Lower leg skin (tissue), 4 donors: ENCODE measurements at regions not wholly inside any gene's neighbourhood (a gene's known extent, or its start where the extent isn't known, plus 50 kb on each side); places are given as distances from the start of the nearest gene placed in this dataset.

ENCODE experiments used
- DNase-seq, 2 donors: peaks; one replicate each; pipeline ENCODE4 v3.0.0-alpha.2; 2019; ENCODE audit warnings: low spot score in 2 of 2
- H3K4me3 ChIP-seq: fragments of 200-600 bp; sonication (generic); 2 replicates; pipeline ENCODE4 v1.5.1; 2017; ENCODE audit warnings: mild to moderate bottlenecking, low read depth; ENCODE audit not compliant: poor library complexity, severe bottlenecking
- CTCF ChIP-seq, 3 donors: fragments of 450-650 bp; IDR thresholded peaks; one replicate each; pipeline ENCODE4 v1.5.1; 2016; ENCODE audit warnings: antibody characterized with exemption in 3 of 3, mild to moderate bottlenecking in 3 of 3, moderate library complexity in 2 of 3
- POLR2A ChIP-seq, 2 donors: fragments of 450-650 bp; IDR thresholded peaks; one replicate each; pipeline ENCODE4 v1.6.1; 2016 to 2017; ENCODE audit warnings: antibody characterized with exemption in 2 of 2, mild to moderate bottlenecking in 1 of 2, moderate library complexity in 1 of 2
- WGBS, 2 donors: methylation state at CpG; one replicate each; pipeline ENCODE4 v1.1.5; 2018; 5-methylcytosine and 5-hydroxymethylcytosine counted together
- intact Hi-C: fragments of 100-400 bp; cut with DNase I; formaldehyde crosslinking; loops from one replicate; pipeline ENCODE4 v1.15.0; 2023; ENCODE audit warnings: low total_unique reads

GRCh38 chr5:167283691-167284090 is 1007.8 kb upstream of the WWC1 start:
- DNase-seq = no peak
- WGBS, 2 donors = 63 to 71% methylated on average over 4 of the region's 4 CpGs
- no peak for TF ChIP-seq CTCF (IDR thresholded peaks at IDR 0.05)
- no peak for TF ChIP-seq POLR2A (IDR thresholded peaks at IDR 0.05)
- no peak overlapping the region for H3K4me3 ChIP-seq
- intact Hi-C loops = no loop called here

- intact Hi-C loops = no loop called here
- TF ChIP-seq CTCF (IDR thresholded peaks at IDR 0.05) (no peak), POLR2A (IDR thresholded peaks at IDR 0.05) (no peak)
These were observed 1007.1 kb upstream of the WWC1 start for GRCh38 chr5:167284222-167284890.

GRCh38 chr5:167285591-167285990 is 1005.9 kb upstream of the WWC1 start:
- intact Hi-C loops = no loop called here
- WGBS, 2 donors = 59 to 68% methylated on average over 5 of the region's 5 CpGs
- no peak for TF ChIP-seq CTCF (IDR thresholded peaks at IDR 0.05)
- TF ChIP-seq POLR2A (IDR thresholded peaks at IDR 0.05) = no peak
- no peak overlapping the region for H3K4me3 ChIP-seq
- no peak for DNase-seq

More at GRCh38 chr5:167284222-167284890, 1007.1 kb upstream of the WWC1 start:
- 88% methylated on average over 6 of the region's 6 CpGs for WGBS, 2 donors
- H3K4me3 ChIP-seq = no peak overlapping the region
- DNase-seq = no peak

- WGBS, 2 donors = 95 to 96% methylated on average over 1 of the region's 1 CpG
- intact Hi-C loops = no loop called here
- no peak for DNase-seq
- no peak overlapping the region for H3K4me3 ChIP-seq
- no peak for TF ChIP-seq POLR2A (IDR thresholded peaks at IDR 0.05)
- TF ChIP-seq CTCF (IDR thresholded peaks at IDR 0.05) = no peak
These were observed 1004.6 kb upstream of the WWC1 start for GRCh38 chr5:167286891-167287290.

GRCh38 chr5:167290478-167290877 is 1001.0 kb upstream of the WWC1 start:
- no peak for TF ChIP-seq POLR2A (IDR thresholded peaks at IDR 0.05)
- TF ChIP-seq CTCF (IDR thresholded peaks at IDR 0.05) = no peak
- no peak for DNase-seq
- WGBS, 2 donors = 83 to 90% methylated on average over 1 of the region's 1 CpG
- no peak overlapping the region for H3K4me3 ChIP-seq
- intact Hi-C loops = no loop called here
